SK-N-MC (cell line): ENCODE measurements at regions not wholly inside any gene's neighbourhood (a gene's known extent, or its start where the extent isn't known, plus 50 kb on each side); places are given as distances from the start of the nearest gene placed in this dataset.
"Not testable (repeated sequence)": the region's sequence is repeated elsewhere in the genome, so short reads cannot be mapped to it uniquely, and the experiment has no call there.

ENCODE experiments used
- EZH2 ChIP-seq: fragments of 200-600 bp; sonication (generic); IDR thresholded peaks from one replicate; pipeline ENCODE4 v1.6.1; 2017; ENCODE audit warnings: antibody characterized with exemption
- POLR2AphosphoS5 ChIP-seq: IDR thresholded peaks from 2 replicates; pipeline ENCODE4 v1.6.1; 2012; ENCODE audit warnings: mild to moderate bottlenecking, low read depth, low read length, borderline replicate concordance

DNA sequence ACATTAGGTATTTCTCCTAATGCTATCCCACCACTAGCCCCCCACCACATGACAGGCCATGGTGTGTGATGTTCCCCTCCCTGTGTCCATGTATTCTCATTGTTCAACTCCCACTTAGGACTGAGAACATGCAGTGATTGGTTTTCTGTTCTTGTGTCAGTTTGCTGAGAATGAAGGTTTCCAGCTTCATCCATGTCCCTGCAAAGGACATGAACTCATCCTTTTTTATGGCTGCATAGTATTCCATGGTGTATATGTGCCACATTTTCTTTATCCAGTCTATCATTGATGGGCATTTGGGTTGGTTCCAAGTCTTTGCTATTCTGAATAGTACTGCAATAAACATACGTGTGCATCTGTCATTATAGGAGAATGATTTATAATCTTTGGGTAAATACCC, 68.4 kb upstream of the RASA1 start:
- TF ChIP-seq POLR2AphosphoS5, EZH2: not testable (repeated sequence)
